HG02840 (cell line): ENCODE measurements at regions not wholly inside any gene's neighbourhood (a gene's known extent, or its start where the extent isn't known, plus 50 kb on each side); places are given as distances from the start of the nearest gene placed in this dataset.
"Not testable (repeated sequence)": the region's sequence is repeated elsewhere in the genome, so short reads cannot be mapped to it uniquely, and the experiment has no call there.

ENCODE experiments used
- ATAC-seq: cut with Tn5 transposase; IDR thresholded peaks from one replicate; pipeline ENCODE4 v1.9.1; 2021; ENCODE audit warnings: mild to moderate bottlenecking, moderate library complexity, moderate number of reproducible peaks; ENCODE audit not compliant: unreplicated experiment, low FRiP score

- no peak for ATAC-seq
These were observed 104.9 kb downstream of the CHIC2 start for GRCh38 chr4:53959343-53960120.

GRCh38 chr4:53956454-53956853 is 108.0 kb downstream of the CHIC2 start:
- ATAC-seq, result no peak

- no peak for ATAC-seq
These were observed 108.4 kb downstream of the CHIC2 start for GRCh38 chr4:53956053-53956452.

GRCh38 chr4:53951414-53951813 is 113.0 kb downstream of the CHIC2 start:
- ATAC-seq, result no peak

- ATAC-seq, result no peak
These were observed 120.9 kb downstream of the CHIC2 start for GRCh38 chr4:53943345-53944085.

- no peak for ATAC-seq
These were observed 121.7 kb downstream of the CHIC2 start for GRCh38 chr4:53942712-53943111.

GRCh38 chr4:53941331-53941730 is 123.1 kb downstream of the CHIC2 start:
- no peak for ATAC-seq

GRCh38 chr4:53939892-53940291 is 124.5 kb downstream of the CHIC2 start:
- not testable (repeated sequence) for ATAC-seq

GRCh38 chr4:53937918-53938317 is 126.5 kb downstream of the CHIC2 start:
- ATAC-seq, result no peak

- ATAC-seq, result no peak
These were observed 127.1 kb downstream of the CHIC2 start for GRCh38 chr4:53937327-53937726.

GRCh38 chr4:53935780-53936179 is 128.6 kb downstream of the CHIC2 start:
- ATAC-seq, result no peak

- ATAC-seq, result no peak
These were observed 131.4 kb downstream of the CHIC2 start for GRCh38 chr4:53932796-53933610.

- no peak for ATAC-seq
These were observed 132.9 kb downstream of the CHIC2 start for GRCh38 chr4:53931461-53931961.

GRCh38 chr4:53929955-53930798 is 134.2 kb downstream of the CHIC2 start:
- no peak for ATAC-seq

GRCh38 chr4:53929311-53929710 is 135.1 kb downstream of the CHIC2 start:
- no peak for ATAC-seq

- ATAC-seq, result no peak
These were observed 135.6 kb downstream of the CHIC2 start for GRCh38 chr4:53928825-53929224.

GRCh38 chr4:53925050-53925605 is 139.3 kb downstream of the CHIC2 start:
- no peak for ATAC-seq

- no peak for ATAC-seq
These were observed 139.9 kb downstream of the CHIC2 start for GRCh38 chr4:53924333-53925049.

- no peak for ATAC-seq
These were observed 140.5 kb downstream of the CHIC2 start for GRCh38 chr4:53923921-53924320.
